HG02678 (cell line): ENCODE measurements at regions not wholly inside any gene's neighbourhood (a gene's known extent, or its start where the extent isn't known, plus 50 kb on each side); places are given as distances from the start of the nearest gene placed in this dataset.

Experiments
- ATAC-seq: cut with Tn5 transposase; IDR thresholded peaks from one replicate; pipeline ENCODE4 v1.9.1; 2021; ENCODE audit warnings: mild to moderate bottlenecking, moderate library complexity; ENCODE audit not compliant: unreplicated experiment

DNA sequence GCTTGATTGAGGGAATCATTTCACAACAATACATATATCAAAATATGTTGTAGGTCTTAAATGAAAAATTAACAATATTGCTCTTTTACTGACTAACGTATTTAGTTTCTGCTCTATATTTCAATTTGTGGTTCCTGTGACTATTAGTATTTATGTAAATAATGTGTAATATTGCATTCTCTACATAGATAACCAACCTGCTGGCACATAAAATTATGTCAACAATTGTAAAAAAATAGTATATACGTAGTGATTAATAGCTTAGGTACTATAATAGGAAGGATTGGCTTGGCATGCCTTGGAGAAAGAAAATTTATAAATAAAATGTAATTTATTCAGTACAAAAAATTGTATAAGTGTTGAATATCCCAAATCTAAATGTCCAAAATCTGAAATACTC is 1336.1 kb downstream of the PCDH9 start:
- ATAC-seq: no peak

DNA sequence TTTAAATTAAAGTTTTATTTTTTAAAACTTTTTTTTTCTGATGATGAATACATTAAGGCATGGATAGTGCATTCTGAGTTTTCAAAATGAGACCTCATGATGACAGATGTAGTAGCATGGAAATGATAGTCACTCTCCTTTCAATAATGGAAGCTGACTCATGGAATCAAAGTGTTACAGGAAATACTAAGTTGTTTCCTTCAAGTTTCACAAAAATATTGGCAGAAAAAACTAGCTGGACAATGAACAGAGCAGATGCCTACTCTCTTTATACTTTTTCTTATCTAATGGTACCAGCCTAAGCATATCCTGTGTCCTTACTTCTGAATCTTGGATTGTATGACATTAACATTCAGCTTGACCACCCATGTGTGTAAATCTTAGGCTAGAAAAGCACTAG is 1337.3 kb downstream of the PCDH9 start:
- no peak for ATAC-seq

DNA sequence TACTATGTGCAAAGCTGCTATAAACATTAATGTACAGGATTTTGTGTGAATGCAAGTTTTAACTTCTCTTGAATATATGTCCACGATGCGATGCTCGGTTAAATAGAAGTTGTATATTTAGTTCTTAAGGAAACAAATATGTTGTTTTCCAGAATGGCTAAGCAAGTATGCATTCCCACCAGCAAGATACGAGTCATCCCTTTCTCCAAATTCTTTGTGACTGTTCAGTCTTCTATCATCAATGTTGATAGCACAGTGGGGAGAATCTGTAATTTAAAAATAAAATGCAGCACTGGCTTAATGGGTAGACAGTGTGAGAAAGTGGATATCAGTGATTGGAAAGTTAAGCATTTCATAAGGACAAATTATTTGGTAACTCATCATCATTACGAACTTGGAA is 1340.8 kb downstream of the PCDH9 start:
- no peak for ATAC-seq

DNA sequence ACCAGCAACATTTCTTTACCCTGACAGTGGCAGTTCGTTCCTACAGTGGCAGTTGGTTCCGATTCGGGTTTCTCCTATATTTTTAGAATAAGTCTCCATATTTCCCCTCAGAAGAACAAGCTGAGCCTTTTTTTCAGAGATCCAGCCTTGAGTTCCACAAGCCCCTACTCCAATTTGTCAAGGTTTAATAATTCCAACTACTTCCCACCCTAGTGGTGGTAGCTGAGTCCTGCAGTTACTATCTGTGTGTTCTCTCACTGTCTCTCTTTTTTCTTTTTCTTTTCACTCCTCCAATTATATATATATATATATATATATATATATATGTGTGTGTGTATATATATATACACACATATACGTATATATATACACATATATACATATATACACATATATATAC is 1347.3 kb downstream of the PCDH9 start:
- ATAC-seq: no peak

DNA sequence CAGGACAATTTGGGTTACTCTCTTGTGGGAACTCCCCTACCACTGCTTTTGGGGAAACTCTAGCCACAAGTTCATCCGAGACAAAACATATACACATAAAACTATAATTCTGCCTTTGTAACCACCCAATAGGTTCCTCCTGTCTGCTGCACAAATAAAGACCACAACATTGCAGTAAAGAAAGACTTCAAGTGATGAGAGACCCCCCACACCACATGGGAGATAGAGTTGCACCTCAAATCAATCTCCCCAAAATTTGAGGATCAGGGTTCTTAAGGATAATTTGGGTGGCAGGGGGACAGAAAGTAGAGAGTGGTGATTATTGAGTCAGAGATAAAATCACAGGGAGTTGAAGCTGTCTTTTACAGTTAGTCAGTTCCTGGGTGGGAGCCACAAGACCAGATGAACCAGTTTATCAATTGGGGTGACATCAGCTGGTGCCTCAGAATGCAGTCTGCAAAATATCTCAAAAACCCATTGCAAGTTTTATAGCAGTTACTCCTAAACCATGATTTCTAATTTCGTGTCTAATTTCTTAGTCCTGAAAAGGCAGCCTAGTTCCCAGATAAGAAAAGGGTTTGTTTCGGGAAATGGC is 1348.5 kb downstream of the PCDH9 start:
- no peak for ATAC-seq

DNA sequence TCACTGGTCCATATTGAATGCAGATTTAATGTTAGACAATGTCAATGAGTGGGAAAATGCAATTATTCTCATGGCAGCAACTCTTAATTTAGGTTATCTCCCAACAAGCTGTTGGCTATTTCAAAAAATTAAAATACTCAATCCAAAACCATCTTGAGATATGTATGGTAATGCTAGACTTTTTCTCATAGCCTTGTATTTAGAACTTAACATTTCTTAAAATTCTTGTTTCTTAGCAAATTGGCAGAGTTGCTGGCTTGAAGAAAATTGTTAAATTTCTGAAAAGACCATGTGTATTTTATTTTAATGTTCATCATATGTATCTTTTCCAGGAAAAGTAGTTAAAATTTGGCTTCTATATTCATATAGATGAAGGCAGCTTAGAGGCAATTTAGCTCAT is 1355.1 kb downstream of the PCDH9 start:
- no peak for ATAC-seq

DNA sequence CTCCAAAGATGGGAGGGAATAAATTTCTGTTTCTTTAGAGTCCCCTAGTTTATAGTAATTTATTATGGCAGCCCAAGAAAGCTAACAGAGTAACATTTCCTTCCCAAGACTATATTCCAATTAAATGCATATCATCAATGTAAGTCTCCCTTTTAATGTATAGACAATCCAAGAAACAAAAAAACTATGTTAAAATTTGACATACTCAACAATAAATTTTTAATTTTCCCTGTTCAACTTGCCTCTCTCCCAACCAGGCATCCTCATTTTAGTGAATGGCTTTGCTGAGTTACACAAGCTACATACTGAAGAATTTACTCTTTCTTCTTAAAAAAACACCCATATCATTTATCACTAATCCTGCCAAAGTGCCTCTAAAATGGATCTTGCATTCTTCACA is 1357.7 kb downstream of the PCDH9 start:
- no peak for ATAC-seq

DNA sequence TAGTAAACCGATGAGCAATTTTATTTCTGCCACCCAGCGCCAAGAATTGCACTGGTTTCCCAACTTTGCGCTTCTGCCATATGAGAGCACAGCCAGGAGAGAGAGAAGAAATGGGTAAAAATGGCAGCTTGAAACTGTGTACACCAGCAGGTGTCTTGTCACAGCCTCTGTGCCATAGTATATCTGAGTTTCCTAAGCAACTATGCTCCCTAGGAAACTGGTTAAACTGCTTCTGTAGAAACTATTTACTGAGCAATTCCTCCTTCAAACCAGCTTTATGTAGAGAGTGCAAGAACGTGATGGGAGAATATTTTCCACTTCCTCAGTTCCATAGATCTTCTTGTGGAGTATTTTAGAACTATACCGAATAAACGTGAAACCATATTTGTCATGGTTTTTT is 1361.3 kb downstream of the PCDH9 start:
- no peak for ATAC-seq

DNA sequence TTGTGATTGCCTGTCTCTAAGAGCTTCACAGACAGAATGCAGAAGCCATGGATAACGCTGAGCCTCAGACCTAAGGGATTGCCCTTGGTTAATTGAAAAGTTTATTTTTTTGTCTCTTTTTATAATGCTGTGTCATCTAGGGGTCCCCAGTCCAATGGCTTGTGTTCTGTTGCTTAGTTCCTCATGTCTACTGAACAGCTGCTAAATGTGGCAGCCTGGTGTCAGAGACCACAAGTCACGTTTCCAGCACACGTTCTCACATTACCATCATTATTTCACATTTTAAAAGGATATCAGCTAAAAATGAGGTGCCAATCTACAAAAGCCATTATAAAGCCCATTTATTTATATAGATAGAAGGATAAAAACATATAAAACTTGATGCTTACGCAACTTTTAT is 1362.0 kb downstream of the PCDH9 start:
- ATAC-seq: no peak

DNA sequence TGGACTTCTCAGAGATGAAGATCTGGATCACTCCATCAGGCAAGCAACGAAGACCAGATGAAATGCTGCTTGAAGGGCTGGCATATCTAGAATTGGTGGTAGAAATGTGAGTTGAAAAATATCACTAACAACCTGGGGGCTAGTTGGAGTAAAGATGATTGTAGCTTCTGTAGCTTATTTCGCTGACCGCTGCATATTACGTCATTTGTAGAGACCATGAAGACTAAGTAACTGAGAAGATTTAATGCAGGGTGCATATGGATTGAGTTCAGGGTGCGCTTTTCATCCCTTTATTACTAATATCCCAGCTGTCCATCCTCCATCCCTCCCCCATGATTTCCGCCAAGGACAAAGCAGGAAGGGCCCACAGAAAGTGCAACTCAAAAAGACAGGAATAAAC is 1364.0 kb downstream of the PCDH9 start:
- no peak for ATAC-seq

DNA sequence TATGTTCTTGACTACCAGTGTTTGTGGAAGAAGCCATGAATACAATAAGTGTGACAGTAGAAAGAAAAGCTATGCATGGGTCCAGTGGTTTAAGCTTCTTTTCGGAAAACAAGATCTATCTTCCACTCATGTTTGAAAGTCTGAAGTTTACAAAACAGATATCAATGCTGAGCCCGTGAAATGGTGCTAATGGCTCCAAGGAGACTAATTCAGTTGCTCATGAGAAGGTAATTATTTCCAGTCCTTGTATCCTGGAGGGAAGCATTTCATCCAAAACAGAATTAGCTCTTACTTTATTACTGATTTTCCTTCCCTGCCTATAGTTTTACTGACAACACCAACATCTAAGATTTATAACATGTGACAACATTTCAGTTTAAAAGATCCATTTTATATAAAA is 1364.9 kb downstream of the PCDH9 start:
- no peak for ATAC-seq

DNA sequence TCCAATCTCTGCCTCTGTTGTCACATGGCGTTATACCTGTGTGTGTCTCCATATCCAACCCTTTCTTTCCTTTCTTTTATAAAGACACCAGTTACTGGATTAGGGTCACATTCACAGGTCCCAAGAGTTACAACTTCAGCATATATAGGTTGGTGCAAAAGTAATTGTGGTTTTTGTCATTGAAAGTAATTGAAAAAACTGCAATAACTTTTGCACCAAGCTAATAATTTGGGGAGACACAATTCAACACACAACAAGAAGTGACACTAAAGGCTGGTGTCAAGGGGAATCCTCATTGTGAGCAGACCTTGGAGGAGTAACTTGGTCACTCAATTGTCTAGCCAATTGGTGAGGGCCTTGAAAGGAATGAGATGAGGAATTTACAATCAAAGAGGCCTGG is 1366.1 kb downstream of the PCDH9 start:
- ATAC-seq: no peak

DNA sequence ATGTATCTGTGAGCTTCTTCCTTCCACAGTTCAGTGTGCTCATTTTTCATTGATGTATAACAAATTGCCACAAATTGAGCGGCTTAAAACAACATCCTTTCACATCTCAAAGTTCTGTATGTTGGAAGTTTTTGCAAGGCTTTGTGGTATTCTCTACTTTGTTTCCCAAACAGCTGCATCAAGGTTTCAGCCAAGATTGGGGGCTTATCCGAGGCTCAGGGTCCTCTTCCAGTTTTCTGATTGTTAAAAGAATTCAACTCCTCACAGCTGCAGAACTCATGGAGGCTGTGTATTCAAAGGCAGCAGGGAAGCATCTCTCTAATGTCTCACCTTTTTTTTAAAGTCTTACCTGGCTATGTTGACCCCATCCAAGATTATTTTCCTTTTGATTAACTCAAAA is 1369.8 kb downstream of the PCDH9 start:
- ATAC-seq: no peak

DNA sequence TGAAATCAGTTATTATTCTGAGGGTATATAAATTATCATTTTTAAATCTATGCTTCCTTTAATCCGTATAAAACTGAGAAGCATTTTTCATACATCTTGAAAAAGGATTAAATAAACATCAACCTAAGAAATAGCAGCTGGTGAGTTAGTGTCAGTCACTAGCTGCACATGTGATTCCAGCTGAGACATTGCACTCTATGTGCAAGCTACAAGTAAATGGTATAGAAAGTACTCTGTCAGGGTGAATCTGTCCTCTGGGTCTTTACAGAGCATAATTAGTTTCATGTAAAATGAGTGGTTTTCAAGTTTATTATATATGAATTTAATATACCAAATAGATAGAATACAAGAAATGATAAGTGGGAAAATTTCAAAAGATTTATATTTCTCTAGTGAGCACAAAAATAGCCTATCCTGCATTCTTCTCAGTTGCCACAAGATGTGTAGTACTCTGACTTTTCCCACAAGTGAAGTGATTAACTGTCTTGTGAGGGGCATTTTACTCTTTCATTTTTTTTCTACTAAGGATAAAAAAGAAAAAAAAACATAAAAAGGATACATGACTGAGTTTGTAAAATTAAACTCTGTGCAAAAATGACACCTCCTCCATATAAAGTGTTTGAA is 1372.1 kb downstream of the PCDH9 start:
- ATAC-seq: no peak

DNA sequence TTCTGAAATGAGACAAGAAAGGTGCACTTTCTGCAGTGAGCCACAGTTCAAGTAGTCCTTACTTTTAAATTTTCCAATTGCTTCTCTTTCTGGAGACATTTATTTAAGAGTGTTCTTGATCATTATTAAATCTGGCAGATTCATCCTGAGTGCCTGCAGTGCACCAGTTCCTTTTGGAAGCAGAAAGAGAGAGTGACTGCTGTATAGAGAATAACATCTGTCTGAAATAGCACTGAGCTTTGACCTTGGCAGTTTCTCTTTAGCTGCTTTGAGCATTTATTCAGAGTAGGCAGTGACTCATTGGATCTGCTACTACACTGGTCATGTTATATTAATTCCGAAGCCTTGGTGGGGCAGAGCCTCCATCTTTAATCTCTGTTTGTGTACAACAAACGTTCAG is 1373.7 kb downstream of the PCDH9 start:
- ATAC-seq: no peak

DNA sequence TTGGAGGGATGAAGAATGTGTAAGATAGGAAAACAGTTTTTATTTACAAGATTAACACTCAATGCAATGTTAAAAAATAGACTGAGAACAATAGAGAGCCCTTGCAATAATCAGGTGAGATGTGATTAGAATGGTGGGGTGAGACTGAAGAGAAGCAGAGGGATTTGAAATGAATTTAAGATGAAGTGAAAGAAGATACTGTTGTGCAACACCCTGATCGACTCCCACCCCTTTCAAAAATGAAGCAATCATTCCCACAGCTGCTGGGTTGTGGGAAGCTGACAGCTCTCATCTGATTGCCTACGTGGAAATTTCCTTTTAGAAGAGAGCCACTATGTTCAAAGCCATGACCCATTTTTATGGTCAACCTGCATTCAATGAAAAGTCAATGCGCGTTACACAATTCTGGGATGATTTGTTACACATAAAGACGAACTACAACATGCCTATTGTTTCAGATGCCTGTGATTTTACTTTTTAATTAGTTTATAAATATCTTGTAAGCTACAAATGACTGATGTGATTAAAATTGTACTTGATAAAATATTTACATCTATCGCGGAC is 1374.8 kb downstream of the PCDH9 start:
- no peak for ATAC-seq

DNA sequence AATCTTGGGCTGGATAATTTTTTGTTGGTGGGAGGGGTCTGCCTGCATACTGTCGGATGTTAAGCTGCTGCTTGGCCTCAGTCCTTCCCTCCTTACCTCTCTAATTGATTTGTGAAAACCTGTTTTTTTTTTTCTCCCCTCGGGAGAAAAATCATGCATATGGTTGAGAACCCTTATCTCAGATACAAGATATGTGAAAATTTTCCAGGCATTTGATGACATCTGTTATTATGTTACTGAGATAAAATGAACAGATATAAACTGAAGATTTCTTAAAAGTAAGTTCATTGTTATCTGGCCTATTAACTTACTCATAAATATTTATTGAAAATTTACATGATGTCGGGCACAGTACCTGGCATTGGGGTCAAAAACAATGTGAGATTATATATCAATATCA is 1375.7 kb downstream of the PCDH9 start:
- ATAC-seq: no peak

DNA sequence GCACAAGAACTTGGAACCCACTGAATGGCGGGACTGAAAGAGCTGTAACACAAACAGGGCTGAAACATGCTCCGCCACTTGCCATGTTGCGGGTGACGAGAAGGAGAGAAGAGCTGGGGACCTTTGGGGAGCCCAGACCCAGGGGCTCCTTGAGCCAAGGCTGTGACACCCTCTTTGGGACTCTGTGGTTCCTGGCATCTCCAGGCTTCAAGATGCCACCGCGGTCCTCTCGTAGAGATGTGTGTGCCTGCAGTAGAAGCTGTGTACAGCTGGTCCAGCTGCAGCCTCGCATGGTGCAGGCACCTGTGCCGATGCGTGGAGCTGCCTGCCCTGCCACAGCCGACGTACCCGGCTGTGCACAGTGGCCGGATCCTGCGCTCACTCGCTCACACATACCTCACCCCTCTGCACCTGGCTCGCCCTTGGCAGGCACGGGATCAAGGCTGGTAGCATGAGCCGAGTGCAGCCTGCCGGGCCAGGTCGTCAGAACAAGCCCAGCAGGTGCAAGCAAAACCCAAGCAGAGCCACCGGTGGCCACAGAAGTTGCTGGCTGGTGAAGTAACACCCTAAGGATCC is 1385.8 kb downstream of the PCDH9 start:
- ATAC-seq: no peak

DNA sequence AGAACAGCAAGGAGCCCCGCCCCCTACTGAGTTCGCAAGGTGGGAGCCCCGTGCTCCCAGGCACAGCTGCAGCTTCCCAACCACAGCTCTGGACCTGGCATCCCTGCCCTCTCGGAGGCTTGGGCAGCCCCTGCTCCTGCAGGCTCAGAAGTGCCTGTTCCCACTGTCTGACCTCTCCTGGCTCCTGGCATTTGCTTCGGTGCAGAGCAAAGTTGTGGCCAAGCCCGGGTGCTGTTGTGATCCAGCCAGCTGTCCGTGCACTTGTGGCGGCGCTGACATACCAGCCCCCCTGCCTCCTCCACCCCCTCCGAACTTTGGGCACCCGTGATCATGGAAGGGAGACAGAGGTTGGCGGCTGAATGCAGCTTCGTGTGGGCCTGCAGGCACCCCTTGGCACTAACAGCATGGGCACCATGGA is 1386.8 kb downstream of the PCDH9 start:
- no peak for ATAC-seq

DNA sequence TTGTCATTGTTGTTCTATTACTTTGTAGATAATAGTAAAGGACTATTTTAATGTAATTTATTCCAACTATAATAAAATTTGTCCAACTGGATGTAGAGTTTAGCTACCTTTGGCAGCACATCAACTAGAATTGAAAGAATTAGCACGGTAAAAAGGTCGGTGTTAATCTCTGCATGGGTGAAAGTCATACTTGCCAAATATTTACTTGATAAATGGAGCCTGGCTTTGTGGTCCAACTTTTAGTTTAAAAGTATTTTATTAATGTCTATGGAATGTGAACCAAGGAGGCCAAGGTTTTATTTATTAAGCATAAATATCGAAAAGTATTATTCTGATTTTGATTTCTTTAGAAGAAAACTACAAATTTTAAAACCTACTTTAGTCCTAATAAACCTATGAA is 1389.0 kb downstream of the PCDH9 start:
- ATAC-seq: no peak

DNA sequence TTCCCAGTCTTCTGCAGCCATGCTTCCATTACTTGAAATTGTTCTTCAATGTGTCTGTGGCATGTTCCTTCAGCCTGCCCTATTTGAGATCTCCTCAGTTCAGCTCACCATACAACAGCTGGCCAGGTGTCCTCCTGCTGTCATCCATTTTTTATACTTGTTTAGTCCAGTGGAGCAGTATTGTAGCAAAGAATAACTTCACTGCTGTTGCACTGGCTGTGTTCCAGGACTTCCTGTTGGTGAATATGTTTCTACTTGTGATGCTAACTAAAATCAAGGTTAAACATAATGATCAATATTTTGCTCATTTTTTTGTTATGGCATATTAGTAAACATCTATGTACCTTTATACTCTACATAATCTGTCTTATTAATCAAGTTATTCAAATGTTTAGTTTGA is 1394.1 kb downstream of the PCDH9 start:
- ATAC-seq: no peak

DNA sequence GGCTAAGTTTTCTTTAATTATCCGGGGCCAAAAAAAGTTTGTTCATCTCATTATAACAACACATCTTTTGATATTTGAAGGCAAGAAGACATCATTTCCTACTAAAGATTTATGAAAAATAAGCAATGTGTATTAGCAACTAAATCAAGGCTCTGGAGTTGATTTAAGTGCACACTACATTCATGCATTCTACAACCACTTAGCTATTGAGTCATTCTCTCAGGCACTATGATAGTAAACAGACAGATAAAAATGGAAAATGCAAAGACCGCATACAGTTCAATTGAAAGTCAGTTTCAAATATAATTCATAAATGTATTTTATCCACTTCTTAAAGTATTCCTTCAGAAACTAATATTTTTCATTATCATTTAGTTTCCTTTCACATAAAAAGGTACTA is 1395.2 kb downstream of the PCDH9 start:
- no peak for ATAC-seq
